ENCODE measurements at regions not wholly inside any gene's neighbourhood (a gene's known extent, or its start where the extent isn't known, plus 50 kb on each side); places are given as distances from the start of the nearest gene placed in this dataset.

DNA sequence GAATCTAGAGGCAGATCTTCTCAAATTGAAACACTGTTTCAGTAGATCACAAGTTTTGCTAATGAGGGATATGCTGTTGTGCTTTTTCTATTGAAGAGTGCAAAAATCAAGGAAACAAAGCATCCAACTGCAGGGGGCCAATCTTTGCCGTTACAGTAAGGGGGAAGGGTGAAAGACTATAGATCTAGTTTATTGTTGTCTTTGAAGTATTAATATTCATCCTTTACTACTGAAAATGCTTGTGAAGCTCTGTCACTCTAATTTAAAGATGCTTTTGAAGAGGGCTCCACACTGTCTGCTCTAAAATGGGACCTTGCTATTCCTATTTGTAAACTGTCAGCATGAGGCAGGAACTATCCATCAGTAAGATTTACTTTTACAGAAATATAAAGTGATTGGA lies 110.3 kb downstream of the MBL2 start:
- TF ChIP-seq EZH2 (IDR thresholded peaks at IDR 0.05) (no peak), POLR2AphosphoS5 (IDR thresholded peaks at IDR 0.05; ENCODE audit: borderline replicate concordance, low read depth, low read length) (no peak), FOXP2 (optimal IDR thresholded peaks at IDR 0.05; ENCODE audit: control extremely low read depth, extremely low read length, insufficient read depth) (no peak)
